LNCaP clone FGC (cell line): ENCODE measurements at regions not wholly inside any gene's neighbourhood (a gene's known extent, or its start where the extent isn't known, plus 50 kb on each side); places are given as distances from the start of the nearest gene placed in this dataset.

Experiments
- DNase-seq: peaks from one replicate; pipeline ENCODE4 v3.0.0-alpha.2; 2011; ENCODE audit warnings: low read depth
- H3K4me3 ChIP-seq: 2 replicates; pipeline ENCODE4 v1.5.1; 2011; ENCODE audit warnings: mild to moderate bottlenecking, low read depth, low read length, control low read depth
- CTCF ChIP-seq: IDR thresholded peaks from 2 replicates; pipeline ENCODE4 v1.5.1; 2012; ENCODE audit warnings: mild to moderate bottlenecking; ENCODE audit not compliant: control insufficient read depth, insufficient read depth; ENCODE audit errors: extremely low read depth

GRCh38 chr5:63554191-63554590, 408.1 kb downstream of the HTR1A start:
- no peak for TF ChIP-seq CTCF
- no peak overlapping the region for H3K4me3 ChIP-seq
- DNase-seq = no peak

GRCh38 chr5:63553073-63553472, 409.2 kb downstream of the HTR1A start:
- DNase-seq = no peak
- H3K4me3 ChIP-seq = no peak overlapping the region
- TF ChIP-seq CTCF = no peak

- no peak for DNase-seq
- TF ChIP-seq CTCF = no peak
These were observed 426.2 kb downstream of the HTR1A start for GRCh38 chr5:63535840-63536602.

GRCh38 chr5:63524281-63524680, 438.0 kb downstream of the HTR1A start:
- DNase-seq = no peak
- no peak overlapping the region for H3K4me3 ChIP-seq
- no peak for TF ChIP-seq CTCF

More at GRCh38 chr5:63535840-63536602, 426.2 kb downstream of the HTR1A start:
- H3K4me3 ChIP-seq = no peak overlapping the region

GRCh38 chr5:63516006-63516405, 446.2 kb downstream of the HTR1A start:
- DNase-seq = no peak
- no peak for TF ChIP-seq CTCF
- H3K4me3 ChIP-seq = no peak overlapping the region

- no peak overlapping the region for H3K4me3 ChIP-seq
- no peak for DNase-seq
- no peak for TF ChIP-seq CTCF
These were observed 462.0 kb downstream of the HTR1A start for GRCh38 chr5:63500242-63500641.

- no peak for DNase-seq
- no peak for TF ChIP-seq CTCF
- no peak overlapping the region for H3K4me3 ChIP-seq
These were observed 467.0 kb downstream of the HTR1A start for GRCh38 chr5:63495225-63495624.
